ENCODE measurements at regions not wholly inside any gene's neighbourhood (a gene's known extent, or its start where the extent isn't known, plus 50 kb on each side); places are given as distances from the start of the nearest gene placed in this dataset.

- no peak overlapping the region for H2BK5ac ChIP-seq (ENCODE audit: low read depth, low read length, poor library complexity, severe bottlenecking)
- H3K4me2 ChIP-seq (ENCODE audit: low read depth, low read length), result no peak overlapping the region
- DNase-seq, result no peak
- no peak overlapping the region for H3K18ac ChIP-seq (ENCODE audit: low read depth, low read length)
- in situ Hi-C loops (cut with MboI; ENCODE audit: low sequenced_read_pairs) (no loop called here), intact Hi-C loops (cut with micrococcal nuclease) (no loop called here), dilution Hi-C loops (cut with HindIII; ENCODE audit: low sequenced_read_pairs, unreplicated experiment) (no loop called here)
- H3K9me1 ChIP-seq (ENCODE audit: insufficient read depth, low read length), result no peaks in the 10 kb centered on the region
- H3K4ac ChIP-seq (ENCODE audit: low read depth, low read length), result no peak overlapping the region
- no peak overlapping the region for H3K23ac ChIP-seq (ENCODE audit: low read depth, low read length)
- POLR2A ChIA-PET (ENCODE audit: unreplicated experiment), result no interaction called here
- H3K9me3 ChIP-seq (ENCODE audit: control insufficient read depth, insufficient read depth, low read length), result peaks cover 37% of the 10 kb centered on the region
- no peak overlapping the region for H3K56ac ChIP-seq (ENCODE audit: extremely low read depth, insufficient read depth, low read length)
- no peak overlapping the region for H4K8ac ChIP-seq (ENCODE audit: low read depth in 2 of 2, low read length in 2 of 2)
- H3K14ac ChIP-seq (replicated peaks; ENCODE audit: low read depth, low read length), result no peak overlapping the region
- H4K20me1 ChIP-seq (ENCODE audit: insufficient read depth, low read length), result no peaks in the 10 kb centered on the region
- 41% methylated on average over 9 of the region's 25 CpGs; no CpG with 5 or more reads in 1 of the 2 experiments for WGBS, 2 experiments (ENCODE audit: extremely low coverage in 2 of 2, insufficient read length in 1 of 2)
- no peaks in the 10 kb centered on the region for H3K27me3 ChIP-seq (ENCODE audit: control insufficient read depth, insufficient read depth, low read length)
- no peak overlapping the region for H2BK20ac ChIP-seq (ENCODE audit: low read depth, low read length)
- no peak overlapping the region for H2AK5ac ChIP-seq (ENCODE audit: low read depth, low read length)
- CTCF ChIA-PET, result no interaction called here
- H3K27ac ChIP-seq (ENCODE audit: insufficient read depth, low read length), result no peak overlapping the region
- no peaks in the 10 kb centered on the region for H3K36me3 ChIP-seq (ENCODE audit: control insufficient read depth, insufficient read depth, low read length)
- no peak overlapping the region for H2AK9ac ChIP-seq (replicated peaks; ENCODE audit: low read depth, low read length, poor library complexity)
- no peak overlapping the region for H2BK120ac ChIP-seq (ENCODE audit: low read depth, low read length)
- H3K79me1 ChIP-seq (ENCODE audit: low read depth in 1 of 2, low read length in 2 of 2), result no peaks in the 10 kb centered on the region
- no peak for ATAC-seq (ENCODE audit: low read depth)
- BruUV-seq (replicated peaks), result no TSS peak
- H4K91ac ChIP-seq (ENCODE audit: insufficient read depth, low read depth, low read length), result no peak overlapping the region
- no peak overlapping the region for H2BK15ac ChIP-seq (ENCODE audit: low read depth, low read length)
- TF ChIP-seq FOS (IDR thresholded peaks at IDR 0.05; ENCODE audit: low read depth, low read length) (no peak), BHLHE40 (IDR thresholded peaks at IDR 0.05; ENCODE audit: low read depth, low read length) (no peak), MAFK (IDR thresholded peaks at IDR 0.05; ENCODE audit: low read depth, low read length) (no peak), MXI1 (IDR thresholded peaks at IDR 0.05; ENCODE audit: borderline replicate concordance, low read depth, low read length) (no peak), MAZ (IDR thresholded peaks at IDR 0.05; ENCODE audit: borderline replicate concordance, low read depth, low read length) (no peak), RAD21 (IDR thresholded peaks at IDR 0.05; ENCODE audit: low read length) (no peak), SMC3 (IDR thresholded peaks at IDR 0.05; ENCODE audit: low read depth, low read length) (no peak), USF2 (IDR thresholded peaks at IDR 0.05; ENCODE audit: low read depth, low read length) (no peak), ELK1 (IDR thresholded peaks at IDR 0.05; ENCODE audit: borderline replicate concordance, low read depth, low read length) (no peak), CEBPB (IDR thresholded peaks at IDR 0.05; ENCODE audit: low read depth, low read length) (no peak), CHD1 (IDR thresholded peaks at IDR 0.05; ENCODE audit: low read depth, low read length) (no peak), NFE2L2 (IDR thresholded peaks at IDR 0.05; ENCODE audit: low read depth, low read length) (no peak), RCOR1 (IDR thresholded peaks at IDR 0.05; ENCODE audit: insufficient replicate concordance, low read length) (no peak), CTCF (conservative IDR thresholded peaks at IDR 0.05; ENCODE audit: low read depth, low read length) (no peak), RFX5 (IDR thresholded peaks at IDR 0.05; ENCODE audit: low read depth, low read length) (no peak)
- H3K4me3 ChIP-seq (ENCODE audit: insufficient read depth, low read depth, low read length), result no peak overlapping the region
- no peaks in the 10 kb centered on the region for H3K4me1 ChIP-seq (ENCODE audit: control insufficient read depth, insufficient read depth, low read length)
- H4K5ac ChIP-seq (ENCODE audit: low read depth, low read length), result no peak overlapping the region
- H3K9ac ChIP-seq (ENCODE audit: low read depth, low read length), result no peak overlapping the region
- H2AFZ ChIP-seq (replicated peaks; ENCODE audit: low read length, poor library complexity), result no peak overlapping the region
Measured at GRCh38 chr22:49136041-49136815, 691.4 kb downstream of the BRD1 start.

Data from IMR-90 (cell line).